ENCODE measurements at regions not wholly inside any gene's neighbourhood (a gene's known extent, or its start where the extent isn't known, plus 50 kb on each side); places are given as distances from the start of the nearest gene placed in this dataset.

- ATAC-seq (ENCODE audit: low FRiP score in 2 of 2): no peak
- H3K27ac ChIP-seq: no peak overlapping the region
- no peaks in the 10 kb centered on the region for H3K36me3 ChIP-seq
- H3K9me3 ChIP-seq: no peaks in the 10 kb centered on the region
- H3K4me1 ChIP-seq: no peaks in the 10 kb centered on the region
- no peak overlapping the region for H3K4me3 ChIP-seq
- DNase-seq: no peak
- 59 to 65% methylated on average over 4 of the region's 4 CpGs for WGBS, 2 donors
- TF ChIP-seq EP300 (IDR thresholded peaks at IDR 0.05) (no peak), POLR2AphosphoS5 (IDR thresholded peaks at IDR 0.05) (no peak), POLR2A (IDR thresholded peaks at IDR 0.05) (no peak), CTCF (IDR thresholded peaks at IDR 0.05) (no peak)
- H3K27me3 ChIP-seq: no peaks in the 10 kb centered on the region
Observed at GRCh38 chr12:87274594-87275245, 754.5 kb downstream of the C12orf50 start.

- ATAC-seq (ENCODE audit: low FRiP score in 2 of 2): no peak
Observed at GRCh38 chr12:87272851-87273250, 756.4 kb downstream of the C12orf50 start.

GRCh38 chr12:87270919-87271318 lies 758.3 kb downstream of the C12orf50 start:
- Histone ChIP-seq H3K9me3 (no peaks in the 10 kb centered on the region), H3K4me3 (no peak overlapping the region), H3K4me1 (no peaks in the 10 kb centered on the region), H3K36me3 (no peaks in the 10 kb centered on the region), H3K27ac (no peak overlapping the region), H3K27me3 (no peaks in the 10 kb centered on the region)
- TF ChIP-seq CTCF (IDR thresholded peaks at IDR 0.05): no peak
- no peak for TF ChIP-seq EP300 (IDR thresholded peaks at IDR 0.05)
- no peak for TF ChIP-seq POLR2AphosphoS5 (IDR thresholded peaks at IDR 0.05)
- TF ChIP-seq POLR2A (IDR thresholded peaks at IDR 0.05): no peak
- DNase-seq: no peak
- 60 to 67% methylated on average over 3 of the region's 3 CpGs for WGBS, 2 donors
- ATAC-seq (ENCODE audit: low FRiP score in 2 of 2): no peak

More at GRCh38 chr12:87272851-87273250, 756.4 kb downstream of the C12orf50 start:
- no peak for DNase-seq
- Histone ChIP-seq H3K27ac (no peak overlapping the region), H3K4me3 (no peak overlapping the region), H3K4me1 (no peaks in the 10 kb centered on the region), H3K9me3 (no peaks in the 10 kb centered on the region), H3K27me3 (no peaks in the 10 kb centered on the region), H3K36me3 (no peaks in the 10 kb centered on the region)
- WGBS, 2 donors: 72 to 87% methylated on average over 2 of the region's 2 CpGs
- TF ChIP-seq CTCF (IDR thresholded peaks at IDR 0.05) (no peak), EP300 (IDR thresholded peaks at IDR 0.05) (no peak), POLR2AphosphoS5 (IDR thresholded peaks at IDR 0.05) (no peak), POLR2A (IDR thresholded peaks at IDR 0.05) (no peak)

GRCh38 chr12:87266305-87266704 lies 762.9 kb downstream of the C12orf50 start:
- no peak for ATAC-seq (ENCODE audit: low FRiP score in 2 of 2)
- Histone ChIP-seq H3K36me3 (no peaks in the 10 kb centered on the region), H3K4me3 (no peak overlapping the region), H3K27ac (no peak overlapping the region), H3K9me3 (no peaks in the 10 kb centered on the region), H3K4me1 (no peaks in the 10 kb centered on the region), H3K27me3 (no peaks in the 10 kb centered on the region)
- no peak for TF ChIP-seq POLR2A (IDR thresholded peaks at IDR 0.05)
- TF ChIP-seq EP300 (IDR thresholded peaks at IDR 0.05): no peak
- no peak for TF ChIP-seq POLR2AphosphoS5 (IDR thresholded peaks at IDR 0.05)
- no peak for DNase-seq
- WGBS, 2 donors: 55 to 81% methylated on average over 2 of the region's 2 CpGs

GRCh38 chr12:87259391-87259790 lies 769.8 kb downstream of the C12orf50 start:
- Histone ChIP-seq H3K4me3 (no peak overlapping the region), H3K36me3 (no peaks in the 10 kb centered on the region), H3K27ac (no peak overlapping the region), H3K27me3 (no peaks in the 10 kb centered on the region), H3K4me1 (no peaks in the 10 kb centered on the region), H3K9me3 (no peaks in the 10 kb centered on the region)
- DNase-seq (no peak), ATAC-seq (ENCODE audit: low FRiP score in 2 of 2) (no peak)
- TF ChIP-seq EP300 (IDR thresholded peaks at IDR 0.05): no peak
- TF ChIP-seq POLR2AphosphoS5 (IDR thresholded peaks at IDR 0.05): no peak
- no peak for TF ChIP-seq POLR2A (IDR thresholded peaks at IDR 0.05)
- TF ChIP-seq CTCF (IDR thresholded peaks at IDR 0.05): no peak

All from upper lobe of left lung (tissue), 6 donors.